ENCODE measurements at regions not wholly inside any gene's neighbourhood (a gene's known extent, or its start where the extent isn't known, plus 50 kb on each side); places are given as distances from the start of the nearest gene placed in this dataset.
A peak's percentile ranks its signal among the peaks of the same experiment; 100 is the strongest.

DNA sequence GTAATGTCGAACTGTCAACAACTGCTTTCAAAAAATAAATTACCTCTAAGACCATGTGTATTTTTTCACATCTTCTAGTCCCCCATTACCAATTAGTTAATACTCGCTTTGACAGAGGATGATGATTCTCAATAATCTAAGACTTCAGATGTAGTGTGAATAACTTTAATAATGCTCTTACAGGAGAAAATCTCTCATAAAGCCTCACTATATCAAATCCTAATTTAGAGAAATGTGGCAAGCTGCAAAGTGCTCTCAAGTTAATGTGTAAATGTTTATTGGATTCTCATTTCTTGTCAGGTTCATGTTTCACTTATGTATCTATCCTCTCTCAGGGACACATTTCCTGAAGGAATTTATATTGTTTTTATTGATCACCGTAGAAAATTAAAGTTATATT is 223.9 kb downstream of the CDH7 start (continued):
- TF ChIP-seq, protein P1, sequence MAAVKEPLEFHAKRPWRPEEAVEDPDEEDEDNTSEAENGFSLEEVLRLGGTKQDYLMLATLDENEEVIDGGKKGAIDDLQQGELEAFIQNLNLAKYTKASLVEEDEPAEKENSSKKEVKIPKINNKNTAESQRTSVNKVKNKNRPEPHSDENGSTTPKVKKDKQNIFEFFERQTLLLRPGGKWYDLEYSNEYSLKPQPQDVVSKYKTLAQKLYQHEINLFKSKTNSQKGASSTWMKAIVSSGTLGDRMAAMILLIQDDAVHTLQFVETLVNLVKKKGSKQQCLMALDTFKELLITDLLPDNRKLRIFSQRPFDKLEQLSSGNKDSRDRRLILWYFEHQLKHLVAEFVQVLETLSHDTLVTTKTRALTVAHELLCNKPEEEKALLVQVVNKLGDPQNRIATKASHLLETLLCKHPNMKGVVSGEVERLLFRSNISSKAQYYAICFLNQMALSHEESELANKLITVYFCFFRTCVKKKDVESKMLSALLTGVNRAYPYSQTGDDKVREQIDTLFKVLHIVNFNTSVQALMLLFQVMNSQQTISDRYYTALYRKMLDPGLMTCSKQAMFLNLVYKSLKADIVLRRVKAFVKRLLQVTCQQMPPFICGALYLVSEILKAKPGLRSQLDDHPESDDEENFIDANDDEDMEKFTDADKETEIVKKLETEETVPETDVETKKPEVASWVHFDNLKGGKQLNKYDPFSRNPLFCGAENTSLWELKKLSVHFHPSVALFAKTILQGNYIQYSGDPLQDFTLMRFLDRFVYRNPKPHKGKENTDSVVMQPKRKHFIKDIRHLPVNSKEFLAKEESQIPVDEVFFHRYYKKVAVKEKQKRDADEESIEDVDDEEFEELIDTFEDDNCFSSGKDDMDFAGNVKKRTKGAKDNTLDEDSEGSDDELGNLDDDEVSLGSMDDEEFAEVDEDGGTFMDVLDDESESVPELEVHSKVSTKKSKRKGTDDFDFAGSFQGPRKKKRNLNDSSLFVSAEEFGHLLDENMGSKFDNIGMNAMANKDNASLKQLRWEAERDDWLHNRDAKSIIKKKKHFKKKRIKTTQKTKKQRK (IDR thresholded peaks at IDR 0.05; ENCODE audit: low read depth, low read length) = no peak
- TF ChIP-seq, protein P2, sequence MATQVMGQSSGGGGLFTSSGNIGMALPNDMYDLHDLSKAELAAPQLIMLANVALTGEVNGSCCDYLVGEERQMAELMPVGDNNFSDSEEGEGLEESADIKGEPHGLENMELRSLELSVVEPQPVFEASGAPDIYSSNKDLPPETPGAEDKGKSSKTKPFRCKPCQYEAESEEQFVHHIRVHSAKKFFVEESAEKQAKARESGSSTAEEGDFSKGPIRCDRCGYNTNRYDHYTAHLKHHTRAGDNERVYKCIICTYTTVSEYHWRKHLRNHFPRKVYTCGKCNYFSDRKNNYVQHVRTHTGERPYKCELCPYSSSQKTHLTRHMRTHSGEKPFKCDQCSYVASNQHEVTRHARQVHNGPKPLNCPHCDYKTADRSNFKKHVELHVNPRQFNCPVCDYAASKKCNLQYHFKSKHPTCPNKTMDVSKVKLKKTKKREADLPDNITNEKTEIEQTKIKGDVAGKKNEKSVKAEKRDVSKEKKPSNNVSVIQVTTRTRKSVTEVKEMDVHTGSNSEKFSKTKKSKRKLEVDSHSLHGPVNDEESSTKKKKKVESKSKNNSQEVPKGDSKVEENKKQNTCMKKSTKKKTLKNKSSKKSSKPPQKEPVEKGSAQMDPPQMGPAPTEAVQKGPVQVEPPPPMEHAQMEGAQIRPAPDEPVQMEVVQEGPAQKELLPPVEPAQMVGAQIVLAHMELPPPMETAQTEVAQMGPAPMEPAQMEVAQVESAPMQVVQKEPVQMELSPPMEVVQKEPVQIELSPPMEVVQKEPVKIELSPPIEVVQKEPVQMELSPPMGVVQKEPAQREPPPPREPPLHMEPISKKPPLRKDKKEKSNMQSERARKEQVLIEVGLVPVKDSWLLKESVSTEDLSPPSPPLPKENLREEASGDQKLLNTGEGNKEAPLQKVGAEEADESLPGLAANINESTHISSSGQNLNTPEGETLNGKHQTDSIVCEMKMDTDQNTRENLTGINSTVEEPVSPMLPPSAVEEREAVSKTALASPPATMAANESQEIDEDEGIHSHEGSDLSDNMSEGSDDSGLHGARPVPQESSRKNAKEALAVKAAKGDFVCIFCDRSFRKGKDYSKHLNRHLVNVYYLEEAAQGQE (IDR thresholded peaks at IDR 0.05; ENCODE audit: low read depth, low read length) = no peak

DNA sequence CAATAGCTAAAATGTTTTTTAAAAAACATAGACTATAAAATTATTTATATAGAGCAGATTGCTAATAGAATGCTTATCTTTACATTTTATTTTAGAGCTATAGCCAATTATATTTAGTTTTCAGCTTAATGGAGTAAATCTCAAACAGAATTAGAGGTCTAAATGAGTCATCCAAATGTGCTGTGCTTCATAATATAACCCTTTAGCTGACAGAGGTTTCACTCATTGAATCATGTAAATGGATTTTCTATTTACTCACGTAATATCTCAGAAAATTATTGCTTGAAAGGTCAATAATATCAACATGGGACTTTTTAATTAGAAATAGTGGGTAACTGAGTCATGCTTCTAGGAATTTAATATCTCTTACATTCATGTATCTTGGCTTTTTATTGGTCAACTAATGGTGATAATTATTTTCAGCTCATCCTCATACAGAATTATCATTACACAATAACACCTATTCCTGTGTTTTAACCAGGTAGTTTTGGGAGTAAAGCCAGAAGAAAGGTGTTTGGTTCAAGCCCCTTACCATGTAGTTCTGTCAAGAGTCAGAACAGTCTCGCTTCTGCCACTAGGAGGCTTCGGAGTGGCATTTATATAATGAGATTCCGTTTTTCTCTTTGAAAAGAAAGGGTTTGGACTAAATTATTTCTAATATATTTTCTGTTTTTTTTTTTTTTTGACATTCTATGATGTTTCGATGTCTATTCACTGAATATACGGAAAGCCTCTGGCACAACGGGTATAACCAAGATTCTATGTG is 217.6 kb downstream of the CDH7 start:
- Histone ChIP-seq H2AFZ (ENCODE audit: control insufficient read depth, low read depth, low read length) (no peak overlapping the region), H3K4me1 (ENCODE audit: control insufficient read depth, insufficient read depth, low read length) (no peaks in the 10 kb centered on the region), H3K4me3 (no peak overlapping the region), H3K79me2 (ENCODE audit: control insufficient read depth, insufficient read depth, low read length) (no peaks in the 10 kb centered on the region), H3K36me3 (ENCODE audit: control insufficient read depth in 2 of 2, insufficient read depth in 2 of 2, low read length in 1 of 2) (no peaks in the 10 kb centered on the region), H4K20me1 (ENCODE audit: control insufficient read depth, insufficient read depth) (no peaks in the 10 kb centered on the region), H3K9me3 (replicated peaks; ENCODE audit: control insufficient read depth, insufficient read depth, low read length) (no peaks in the 10 kb centered on the region), H3K4me2 (ENCODE audit: control insufficient read depth, insufficient read depth) (no peak overlapping the region), H3K27ac (ENCODE audit: control insufficient read depth, insufficient read depth) (no peak overlapping the region), H3K9ac (ENCODE audit: control insufficient read depth, insufficient read depth, low read length) (no peak overlapping the region), H3K27me3 (replicated peaks in 1 of 2; ENCODE audit: control insufficient read depth in 2 of 2, insufficient read depth in 2 of 2, low read length in 1 of 2) (no peaks in the 10 kb centered on the region)
- POLR2A ChIA-PET = no interaction called here
- BruUV-seq (replicated peaks) = no TSS peak
- WGBS (ENCODE audit: insufficient coverage, insufficient replicate concordance, low lambda C conversion rate, missing lambda C conversion rate) = 15% methylated on average over 7 of the region's 7 CpGs
- DNase-seq (ENCODE audit: low read depth, low spot score) = no peak
- SMC1A ChIA-PET (ENCODE audit: uncharacterized antibody, unreplicated experiment) = interaction anchor here (1.6 kb wide), 1 partner anchor 10 kb away, joined by 3 read pairs; no protein-coding TSS in a partner anchor
- ATAC-seq = no peak
- CTCF ChIA-PET = interaction anchor here (0.7 kb wide), 2 partner anchors 8 to 19 kb away, joined by 3 read pairs; no protein-coding TSS in a partner anchor
- RAD21 ChIA-PET (ENCODE audit: unreplicated experiment) = no interaction called here
- TF ChIP-seq, protein P3, sequence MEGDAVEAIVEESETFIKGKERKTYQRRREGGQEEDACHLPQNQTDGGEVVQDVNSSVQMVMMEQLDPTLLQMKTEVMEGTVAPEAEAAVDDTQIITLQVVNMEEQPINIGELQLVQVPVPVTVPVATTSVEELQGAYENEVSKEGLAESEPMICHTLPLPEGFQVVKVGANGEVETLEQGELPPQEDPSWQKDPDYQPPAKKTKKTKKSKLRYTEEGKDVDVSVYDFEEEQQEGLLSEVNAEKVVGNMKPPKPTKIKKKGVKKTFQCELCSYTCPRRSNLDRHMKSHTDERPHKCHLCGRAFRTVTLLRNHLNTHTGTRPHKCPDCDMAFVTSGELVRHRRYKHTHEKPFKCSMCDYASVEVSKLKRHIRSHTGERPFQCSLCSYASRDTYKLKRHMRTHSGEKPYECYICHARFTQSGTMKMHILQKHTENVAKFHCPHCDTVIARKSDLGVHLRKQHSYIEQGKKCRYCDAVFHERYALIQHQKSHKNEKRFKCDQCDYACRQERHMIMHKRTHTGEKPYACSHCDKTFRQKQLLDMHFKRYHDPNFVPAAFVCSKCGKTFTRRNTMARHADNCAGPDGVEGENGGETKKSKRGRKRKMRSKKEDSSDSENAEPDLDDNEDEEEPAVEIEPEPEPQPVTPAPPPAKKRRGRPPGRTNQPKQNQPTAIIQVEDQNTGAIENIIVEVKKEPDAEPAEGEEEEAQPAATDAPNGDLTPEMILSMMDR (IDR thresholded peaks at IDR 0.05 in 2 of 3, conservative IDR thresholded peaks at IDR 0.05 in 1 of 3; ENCODE audit: control insufficient read depth in 2 of 3, extremely low read depth in 1 of 3, insufficient read depth in 1 of 3, low read depth in 3 of 3, low read length in 3 of 3) = peak in 1 of 3 experiments; percentile 29; a peak in 1 of 6 replicates
- TF ChIP-seq POLR2A (IDR thresholded peaks at IDR 0.05; ENCODE audit: low read depth, low read length) (no peak), MYC (IDR thresholded peaks at IDR 0.05; ENCODE audit: insufficient read depth, insufficient read length, insufficient replicate concordance, low read length, severe bottlenecking) (no peak), ETV6 (conservative IDR thresholded peaks at IDR 0.05 in 1 of 2, IDR thresholded peaks at IDR 0.05 in 1 of 2; ENCODE audit: borderline replicate concordance in 1 of 2, low read depth in 1 of 2) (no peak), MEF2A (IDR thresholded peaks at IDR 0.05; ENCODE audit: insufficient read depth, low read depth, low read length) (no peak)
- TF ChIP-seq, protein P4, sequence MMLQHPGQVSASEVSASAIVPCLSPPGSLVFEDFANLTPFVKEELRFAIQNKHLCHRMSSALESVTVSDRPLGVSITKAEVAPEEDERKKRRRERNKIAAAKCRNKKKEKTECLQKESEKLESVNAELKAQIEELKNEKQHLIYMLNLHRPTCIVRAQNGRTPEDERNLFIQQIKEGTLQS (IDR thresholded peaks at IDR 0.05; ENCODE audit: borderline replicate concordance, extremely low read depth, low read depth, low read length) = no peak
- TF ChIP-seq, protein P5, sequence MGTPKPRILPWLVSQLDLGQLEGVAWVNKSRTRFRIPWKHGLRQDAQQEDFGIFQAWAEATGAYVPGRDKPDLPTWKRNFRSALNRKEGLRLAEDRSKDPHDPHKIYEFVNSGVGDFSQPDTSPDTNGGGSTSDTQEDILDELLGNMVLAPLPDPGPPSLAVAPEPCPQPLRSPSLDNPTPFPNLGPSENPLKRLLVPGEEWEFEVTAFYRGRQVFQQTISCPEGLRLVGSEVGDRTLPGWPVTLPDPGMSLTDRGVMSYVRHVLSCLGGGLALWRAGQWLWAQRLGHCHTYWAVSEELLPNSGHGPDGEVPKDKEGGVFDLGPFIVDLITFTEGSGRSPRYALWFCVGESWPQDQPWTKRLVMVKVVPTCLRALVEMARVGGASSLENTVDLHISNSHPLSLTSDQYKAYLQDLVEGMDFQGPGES (IDR thresholded peaks at IDR 0.05) = no peak
- in situ Hi-C loops (cut with MboI) = no loop called here
- intact Hi-C loops (cut with micrococcal nuclease; ENCODE audit: unreplicated experiment) = no loop called here
- FAIRE-seq = no peak
